ENCODE measurements at regions not wholly inside any gene's neighbourhood (a gene's known extent, or its start where the extent isn't known, plus 50 kb on each side); places are given as distances from the start of the nearest gene placed in this dataset.

DNA sequence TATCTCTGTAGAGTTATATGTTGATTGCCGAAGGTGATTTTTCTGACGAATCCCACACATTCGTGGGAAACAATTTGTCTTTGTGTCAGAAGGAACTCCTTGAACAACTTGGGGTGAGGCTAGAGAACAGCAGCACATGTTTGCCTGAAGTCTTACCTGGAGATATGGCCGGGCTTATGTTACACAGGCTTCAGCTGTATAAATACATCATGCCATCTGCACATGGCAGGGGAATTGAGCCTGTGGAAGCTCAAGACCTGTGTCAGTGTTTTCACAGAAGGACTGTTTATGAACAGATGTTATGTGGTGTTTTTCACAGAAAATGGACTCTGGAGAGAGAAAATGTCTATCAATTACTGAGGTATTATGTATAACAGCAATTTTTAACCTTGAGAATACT is 203.6 kb upstream of the MDFIC2 start:
- H3K27ac Mint-ChIP-seq = peak overlapping the region; percentile 40
- no peak for TF ChIP-seq CTCF (IDR thresholded peaks at IDR 0.05)
- H3K4me1 Mint-ChIP-seq = peaks cover 24% of the 10 kb centered on the region
- H3K27me3 Mint-ChIP-seq (ENCODE audit: low read depth, poor library complexity) = peaks cover 3% of the 10 kb centered on the region
- DNase-seq = no peak
- H3K36me3 Mint-ChIP-seq (ENCODE audit: low read depth) = no peaks in the 10 kb centered on the region
- H3K4me3 Mint-ChIP-seq = no peak overlapping the region
- no peaks in the 10 kb centered on the region for H3K9me3 Mint-ChIP-seq

GRCh38 chr3:70507486-70507885 is 195.0 kb upstream of the MDFIC2 start:
- Mint-ChIP-seq H3K27me3 (ENCODE audit: low read depth, poor library complexity) (no peaks in the 10 kb centered on the region), H3K4me1 (no peaks in the 10 kb centered on the region), H3K36me3 (ENCODE audit: low read depth) (no peaks in the 10 kb centered on the region), H3K4me3 (no peak overlapping the region), H3K27ac (no peak overlapping the region), H3K9me3 (no peaks in the 10 kb centered on the region)
- no peak for TF ChIP-seq CTCF (IDR thresholded peaks at IDR 0.05)
- no peak for DNase-seq

DNA sequence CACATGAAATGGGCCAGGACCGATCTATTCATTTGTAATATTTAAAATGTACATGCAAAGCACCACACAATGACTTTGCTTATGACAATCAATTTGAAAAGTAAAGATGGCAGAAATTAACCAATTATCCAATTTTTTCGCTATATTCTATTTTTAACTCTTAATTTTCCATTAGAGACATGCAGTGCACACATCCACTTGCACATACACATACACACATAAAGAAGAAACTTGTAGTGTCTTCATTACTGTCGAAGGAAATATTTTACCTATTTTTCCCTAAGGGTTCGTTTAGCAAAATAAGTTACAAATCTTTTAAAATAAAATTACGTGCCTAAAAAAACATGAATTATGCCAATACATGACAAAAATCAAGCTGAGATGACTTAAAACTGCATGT is 194.3 kb upstream of the MDFIC2 start:
- no peaks in the 10 kb centered on the region for H3K27me3 Mint-ChIP-seq (ENCODE audit: low read depth, poor library complexity)
- H3K9me3 Mint-ChIP-seq = no peaks in the 10 kb centered on the region
- H3K4me1 Mint-ChIP-seq = no peaks in the 10 kb centered on the region

DNA sequence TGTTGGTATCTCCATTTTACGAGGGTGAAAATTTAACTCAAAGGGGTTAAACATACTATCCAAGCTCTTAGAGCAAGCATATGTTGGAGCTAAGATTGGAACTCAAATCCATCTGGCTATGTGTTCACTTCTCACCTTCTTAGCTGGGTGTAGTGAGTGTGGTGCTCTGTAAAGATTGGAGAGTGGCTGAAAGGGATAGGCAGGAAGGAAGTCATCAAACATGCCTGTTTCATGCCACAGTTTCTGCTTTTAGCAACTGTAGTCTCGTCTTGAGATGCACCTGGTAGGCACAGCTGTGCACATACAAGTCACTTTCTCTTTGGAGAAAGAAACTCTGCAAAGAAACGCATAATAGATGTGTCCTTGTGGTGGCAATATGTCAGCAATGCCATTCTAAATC is 189.1 kb upstream of the MDFIC2 start:
- no peak for DNase-seq
- H3K9me3 Mint-ChIP-seq = no peaks in the 10 kb centered on the region
- no peak for TF ChIP-seq CTCF (IDR thresholded peaks at IDR 0.05)
- no peaks in the 10 kb centered on the region for H3K27me3 Mint-ChIP-seq (ENCODE audit: low read depth, poor library complexity)
- H3K4me3 Mint-ChIP-seq = no peak overlapping the region
- no peak overlapping the region for H3K27ac Mint-ChIP-seq
- no peaks in the 10 kb centered on the region for H3K36me3 Mint-ChIP-seq (ENCODE audit: low read depth)
- H3K4me1 Mint-ChIP-seq = no peaks in the 10 kb centered on the region

More for the DNA sequence above, 194.3 kb upstream of the MDFIC2 start:
- H3K36me3 Mint-ChIP-seq (ENCODE audit: low read depth) = no peaks in the 10 kb centered on the region
- no peak overlapping the region for H3K4me3 Mint-ChIP-seq
- no peak for TF ChIP-seq CTCF (IDR thresholded peaks at IDR 0.05)
- H3K27ac Mint-ChIP-seq = no peak overlapping the region
- DNase-seq = no peak

GRCh38 chr3:70488816-70489215 is 176.4 kb upstream of the MDFIC2 start:
- Mint-ChIP-seq H3K27me3 (ENCODE audit: low read depth, poor library complexity) (peaks cover 11% of the 10 kb centered on the region), H3K36me3 (ENCODE audit: low read depth) (no peaks in the 10 kb centered on the region), H3K4me3 (no peak overlapping the region), H3K4me1 (peaks cover 4% of the 10 kb centered on the region), H3K27ac (no peak overlapping the region), H3K9me3 (no peaks in the 10 kb centered on the region)
- DNase-seq = no peak
- no peak for TF ChIP-seq CTCF (IDR thresholded peaks at IDR 0.05)

DNA sequence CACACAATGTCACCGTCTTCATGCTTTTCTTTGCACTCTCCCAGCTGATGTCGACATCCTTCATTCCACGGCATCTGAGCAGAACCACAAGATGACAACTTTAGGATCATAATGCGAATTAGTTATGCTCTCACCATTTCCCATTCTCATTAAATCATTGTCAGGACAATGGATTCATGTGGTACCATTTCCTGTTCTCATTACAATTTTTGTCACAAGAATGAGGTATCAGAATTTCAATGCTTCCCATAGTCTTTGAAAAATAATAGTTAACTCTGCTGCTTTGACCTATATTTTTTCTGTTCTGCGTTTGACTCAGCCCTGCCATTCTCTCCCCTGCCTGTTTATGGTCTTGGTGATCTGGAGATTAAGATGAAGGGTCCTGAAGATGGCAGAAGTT is 175.7 kb upstream of the MDFIC2 start:
- DNase-seq = no peak
- Mint-ChIP-seq H3K36me3 (ENCODE audit: low read depth) (no peaks in the 10 kb centered on the region), H3K4me1 (peaks cover 4% of the 10 kb centered on the region), H3K27ac (no peak overlapping the region), H3K4me3 (no peak overlapping the region), H3K9me3 (no peaks in the 10 kb centered on the region), H3K27me3 (ENCODE audit: low read depth, poor library complexity) (peaks cover 11% of the 10 kb centered on the region)
- no peak for TF ChIP-seq CTCF (IDR thresholded peaks at IDR 0.05)
